Activated CD4-positive, alpha-beta T cell treated with anti-CD3 and anti-CD28 coated beads for 4 hours (primary cell): ENCODE measurements at regions not wholly inside any gene's neighbourhood (a gene's known extent, or its start where the extent isn't known, plus 50 kb on each side); places are given as distances from the start of the nearest gene placed in this dataset.

ENCODE experiments used
- DNase-seq, 2 donors: peaks; one replicate each; pipeline ENCODE4 v3.0.0-alpha.2; 2020

DNA sequence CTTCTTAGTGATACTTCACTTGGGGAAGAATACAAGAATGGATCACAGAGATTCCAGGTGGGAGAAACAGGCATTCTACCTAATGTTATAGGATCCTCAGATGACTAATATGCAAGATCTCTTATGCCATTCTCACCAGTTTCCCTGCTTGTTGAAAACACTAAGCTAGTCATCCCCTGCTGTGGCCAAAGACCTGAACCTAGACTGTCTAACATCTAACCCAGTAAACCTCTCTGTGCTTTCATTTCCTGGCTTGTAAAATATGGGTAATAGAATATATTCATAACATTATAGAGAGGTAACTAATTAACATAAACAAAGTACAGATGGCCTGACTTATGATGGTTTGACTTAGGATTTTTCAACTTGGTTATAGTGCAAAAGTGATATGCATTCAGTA lies 776.3 kb downstream of the TUSC7 start:
- no peak for DNase-seq

DNA sequence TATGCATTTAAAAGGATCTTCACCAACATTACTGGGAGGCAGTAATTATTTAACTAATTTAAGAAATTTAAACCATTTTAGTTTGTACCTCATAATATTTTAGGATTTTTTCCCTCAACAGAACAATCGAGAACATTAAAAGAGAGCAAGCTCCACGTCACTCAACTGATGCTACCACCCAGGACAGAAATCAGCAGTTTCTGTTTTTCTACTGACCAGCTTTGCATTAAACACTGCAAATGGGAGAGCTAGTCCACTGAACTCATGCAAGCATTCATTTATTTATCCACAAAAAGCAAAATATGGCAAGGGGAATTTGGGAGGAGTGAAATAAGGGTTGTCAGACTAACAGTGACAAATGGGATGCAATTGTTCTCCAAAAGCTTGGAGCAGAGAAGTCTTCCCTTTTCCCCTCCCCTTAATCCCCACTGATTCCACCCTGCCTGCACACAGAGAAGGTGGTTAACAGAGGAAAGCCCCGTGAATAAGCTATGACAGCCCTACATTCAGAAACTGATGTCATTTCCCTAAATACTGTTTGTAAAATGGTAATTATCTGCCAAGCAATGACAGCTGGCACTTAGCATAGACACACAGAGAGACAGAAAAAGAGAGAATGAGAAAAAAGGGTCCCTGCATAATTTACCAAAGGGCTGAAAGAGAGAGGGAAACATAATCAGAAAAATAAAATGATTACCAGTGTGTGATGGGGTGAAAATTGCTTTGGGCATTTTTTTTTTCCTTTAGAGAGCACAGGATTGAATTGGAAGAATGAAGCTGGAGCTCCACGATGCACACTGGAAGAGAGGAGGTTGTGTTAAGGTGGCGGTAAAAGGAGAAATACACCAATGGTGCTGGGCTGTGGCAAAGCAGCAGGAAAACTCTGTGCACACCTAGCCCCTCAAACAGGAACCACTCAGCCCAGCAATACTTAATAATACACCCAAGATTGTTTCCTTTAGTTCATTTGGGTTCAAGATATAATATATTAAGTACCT lies 777.4 kb downstream of the TUSC7 start:
- no peak for DNase-seq

DNA sequence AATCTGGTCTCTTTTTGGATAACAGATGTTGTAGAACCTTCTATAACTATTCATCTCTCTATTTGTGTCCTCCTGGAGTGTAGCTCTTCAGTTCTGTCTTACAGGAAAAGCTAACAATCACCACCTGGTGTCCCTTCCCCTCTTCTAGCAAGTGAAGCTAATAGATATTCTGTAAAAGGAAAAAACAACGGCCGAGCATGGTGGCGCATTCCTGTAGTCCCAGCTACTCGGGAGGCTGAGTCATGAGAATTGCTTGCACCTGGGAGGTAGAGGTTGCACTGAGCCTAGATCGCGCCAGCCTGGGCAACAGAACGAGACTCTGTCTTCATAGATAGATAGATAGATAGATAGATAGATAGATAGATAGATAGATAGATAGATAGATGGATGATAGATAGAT lies 779.4 kb downstream of the TUSC7 start:
- DNase-seq, result no peak

DNA sequence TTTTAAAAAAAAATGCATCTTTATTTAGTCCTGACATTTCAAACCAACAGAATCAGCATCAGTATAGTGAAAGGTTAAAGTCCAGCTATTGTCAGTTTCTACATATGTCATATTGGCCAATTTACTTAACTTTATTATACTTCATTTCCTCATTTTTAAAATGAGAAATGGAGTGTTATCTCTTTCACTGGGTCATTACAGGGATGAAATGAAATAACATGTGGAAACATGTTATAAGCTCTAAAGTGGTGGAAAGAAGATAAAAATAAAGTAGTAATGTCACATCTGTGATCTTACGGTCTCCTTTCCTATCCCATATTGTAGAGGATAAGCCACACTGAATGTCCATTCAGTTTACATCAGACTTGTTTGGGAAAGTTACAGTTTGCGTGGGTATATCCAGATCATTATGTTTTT lies 780.1 kb downstream of the TUSC7 start:
- no peak for DNase-seq

DNA sequence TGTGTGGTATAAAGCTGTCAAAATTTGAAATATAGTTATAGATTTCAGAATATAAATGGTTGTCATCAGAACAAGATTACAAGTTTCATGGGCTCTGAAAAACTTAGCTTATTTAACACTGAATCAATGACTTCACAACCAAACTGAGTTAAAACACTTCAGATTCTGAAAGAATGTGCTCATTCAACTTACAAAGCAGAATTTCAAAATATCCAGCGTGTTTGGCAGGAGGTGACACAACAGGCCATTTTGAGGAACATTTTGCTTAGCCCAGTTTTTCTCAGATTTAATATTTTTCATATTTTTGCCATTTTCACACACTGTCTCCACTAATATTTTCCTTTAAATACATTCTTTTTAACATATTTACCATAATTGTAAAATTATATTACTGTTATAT lies 781.1 kb downstream of the TUSC7 start:
- DNase-seq, result no peak

DNA sequence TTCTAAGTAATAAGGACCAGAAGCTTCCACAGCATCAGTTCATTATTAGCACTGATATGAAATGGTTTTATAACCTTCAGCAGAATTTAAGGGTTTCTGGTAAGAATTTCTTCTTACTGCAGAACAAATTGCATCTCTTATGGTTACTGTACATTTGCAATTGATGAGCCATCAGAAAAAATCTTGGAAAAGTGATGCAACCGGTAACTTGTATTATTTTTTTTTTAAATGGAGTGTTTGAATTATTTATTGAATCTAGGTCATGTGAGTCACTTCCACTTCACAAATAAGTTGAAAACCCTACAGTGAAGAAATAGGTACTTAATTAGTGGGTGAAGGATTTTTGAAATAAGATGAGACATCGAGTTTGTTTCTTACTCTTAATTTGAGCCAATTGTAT lies 786.0 kb downstream of the TUSC7 start:
- no peak for DNase-seq

DNA sequence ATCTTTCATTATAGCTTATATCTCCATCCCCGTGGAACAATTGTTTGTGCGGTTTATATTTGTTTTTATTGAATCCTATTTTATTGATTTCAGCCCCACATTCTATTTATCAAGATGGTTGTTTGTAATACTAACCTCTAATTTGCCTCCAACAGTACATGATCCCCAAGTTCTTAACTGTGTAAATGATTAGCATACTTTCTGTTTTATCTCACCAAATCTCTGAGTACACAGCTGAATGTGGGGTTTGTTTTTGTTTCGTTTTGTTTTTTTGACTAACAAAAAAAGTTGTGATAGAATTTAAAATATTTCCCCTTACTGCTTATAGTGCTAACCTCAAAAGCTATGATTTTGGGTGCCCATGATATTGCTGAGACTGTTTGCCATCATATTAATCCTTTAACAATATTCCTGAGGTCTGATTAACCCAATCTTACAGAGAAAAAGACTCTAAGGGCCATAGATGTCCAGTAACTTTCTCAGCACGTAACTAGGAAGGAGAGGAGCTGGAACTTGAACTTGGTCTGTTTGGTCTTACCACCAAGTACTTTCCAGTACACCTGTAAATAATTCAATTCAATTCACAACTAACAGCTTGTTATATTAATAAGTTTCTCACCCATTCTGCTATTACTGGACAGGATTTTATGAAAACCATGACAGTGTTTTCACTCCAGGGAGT lies 789.8 kb downstream of the TUSC7 start:
- no peak for DNase-seq

DNA sequence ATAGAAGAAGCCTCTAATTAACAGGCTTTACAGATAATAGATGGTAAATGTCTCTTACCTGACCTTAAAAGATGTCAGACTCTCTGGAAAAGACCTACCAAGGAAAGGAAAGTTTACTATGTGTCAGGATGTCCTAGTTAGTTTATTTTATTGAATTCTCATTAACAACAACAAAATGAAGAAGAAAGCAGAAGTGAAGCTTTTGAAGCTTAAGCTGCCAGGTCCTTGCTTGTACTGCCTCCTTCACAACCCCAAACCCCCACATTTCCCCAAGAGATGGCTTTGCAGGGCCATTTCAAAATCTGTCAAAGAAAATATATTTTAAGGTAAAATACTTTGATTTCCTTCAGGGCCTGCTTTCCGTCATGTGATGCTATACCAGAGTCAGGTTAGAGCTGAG lies 798.4 kb downstream of the TUSC7 start:
- DNase-seq, result no peak

DNA sequence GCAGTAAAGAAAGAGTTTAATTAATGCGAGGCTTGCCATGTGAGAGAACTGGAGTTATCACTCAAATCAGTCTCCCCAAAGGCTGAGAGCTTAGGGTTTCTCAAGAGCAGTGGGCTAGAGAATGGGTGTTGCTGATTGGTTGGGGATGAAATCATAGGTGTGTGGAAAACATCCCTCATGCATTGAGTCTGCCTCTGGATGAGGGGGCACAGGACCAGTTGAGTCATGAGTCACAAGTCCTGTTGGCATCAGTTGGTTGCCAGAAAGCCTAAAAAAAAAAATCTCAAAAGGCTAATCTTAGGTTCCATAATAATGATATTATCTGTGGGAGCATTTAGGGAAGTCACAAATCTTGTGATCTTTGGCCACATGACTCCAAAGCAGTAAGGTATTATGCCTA lies 800.3 kb downstream of the TUSC7 start:
- no peak for DNase-seq

DNA sequence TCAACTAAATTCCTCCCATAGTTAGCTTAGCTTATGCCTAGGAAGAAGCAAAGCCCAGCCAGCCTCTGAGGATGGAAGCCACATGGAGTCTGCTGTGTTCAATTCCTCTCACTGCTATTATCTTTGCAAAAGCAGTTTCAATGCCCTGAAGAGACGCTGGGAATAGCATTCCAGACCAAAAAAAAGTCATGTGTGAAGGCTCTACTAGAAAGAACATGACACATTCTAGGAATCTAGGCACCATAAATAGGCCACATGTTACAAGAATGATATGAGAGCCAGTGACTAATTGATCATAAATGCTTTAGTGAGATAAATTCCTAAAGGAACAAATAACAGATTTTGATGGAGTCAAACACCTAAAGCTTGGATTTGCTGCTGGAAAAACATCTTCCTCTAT lies 800.8 kb downstream of the TUSC7 start:
- no peak for DNase-seq

DNA sequence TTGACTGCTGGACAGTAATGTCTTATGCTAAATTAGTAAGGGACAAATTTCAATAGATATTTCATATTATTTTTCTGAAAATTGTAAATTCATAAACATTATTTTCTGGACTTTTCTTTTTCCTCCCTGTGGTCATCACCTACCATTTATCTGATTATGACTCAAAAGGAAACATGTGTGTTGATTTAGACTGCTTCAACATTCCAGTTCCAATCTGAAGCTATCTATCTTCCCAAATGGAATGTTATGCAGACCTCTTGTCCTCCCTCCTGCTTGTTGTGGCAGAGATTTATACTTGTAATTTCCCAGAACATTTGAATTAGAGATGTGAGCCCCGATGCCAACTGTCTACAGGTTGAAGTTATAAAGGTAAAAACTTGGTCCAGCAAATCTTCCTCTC lies 803.4 kb downstream of the TUSC7 start:
- no peak for DNase-seq

DNA sequence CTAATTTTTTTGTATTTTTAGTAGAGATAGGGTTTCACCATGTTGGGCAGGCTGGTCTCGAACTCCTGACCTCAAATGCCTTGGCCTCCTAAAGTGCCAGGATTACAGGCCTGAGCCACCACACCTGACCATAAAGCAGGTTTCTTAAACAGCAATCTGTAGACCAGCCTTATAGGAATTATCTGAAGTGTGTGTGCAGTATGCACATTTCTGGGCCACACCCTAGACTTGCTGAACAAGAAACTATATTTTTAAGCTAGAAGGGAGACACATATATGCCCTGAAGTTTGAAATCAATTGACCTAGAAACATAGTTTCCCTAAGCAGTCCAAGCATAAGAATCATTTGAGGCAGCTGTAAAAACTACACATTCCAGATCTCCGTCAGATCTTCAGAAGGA lies 805.7 kb downstream of the TUSC7 start:
- no peak for DNase-seq

DNA sequence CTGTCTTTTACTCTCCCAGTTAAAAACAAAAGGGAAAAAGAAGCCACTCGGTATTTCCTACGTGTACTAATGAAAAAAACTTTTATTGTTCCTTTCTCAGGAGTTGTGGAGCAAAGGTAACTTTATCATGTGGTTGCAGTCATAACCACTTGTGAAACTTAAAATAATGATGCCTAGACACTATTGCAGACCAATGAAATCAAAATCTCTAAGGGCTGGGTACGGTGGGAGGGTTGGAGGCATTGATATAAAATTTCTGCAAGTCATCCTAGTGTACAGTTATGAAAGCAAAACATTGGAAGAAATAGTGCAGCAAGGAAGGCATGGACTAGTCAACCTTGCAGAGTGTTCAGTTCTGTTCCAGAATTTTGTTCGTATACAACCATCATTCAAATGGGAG lies 808.8 kb downstream of the TUSC7 start:
- no peak for DNase-seq

DNA sequence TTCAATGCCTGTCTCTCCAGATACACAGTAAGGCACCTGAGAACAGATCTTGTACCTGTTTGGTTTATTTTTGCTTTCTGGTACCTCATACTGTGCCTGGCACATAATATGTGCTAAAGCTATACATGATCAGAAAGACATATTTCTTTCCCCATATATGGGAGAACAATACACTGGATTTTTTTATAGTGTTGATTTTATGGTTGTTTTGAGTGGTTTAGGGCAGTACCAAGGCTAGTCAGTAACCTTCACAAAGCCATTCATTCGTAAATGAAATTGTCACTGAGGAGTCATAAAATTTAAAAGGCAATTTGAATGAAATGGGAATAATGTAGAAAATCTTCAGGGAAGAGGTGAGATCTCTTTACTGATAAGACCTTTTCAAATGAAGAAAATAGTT lies 810.2 kb downstream of the TUSC7 start:
- no peak for DNase-seq

DNA sequence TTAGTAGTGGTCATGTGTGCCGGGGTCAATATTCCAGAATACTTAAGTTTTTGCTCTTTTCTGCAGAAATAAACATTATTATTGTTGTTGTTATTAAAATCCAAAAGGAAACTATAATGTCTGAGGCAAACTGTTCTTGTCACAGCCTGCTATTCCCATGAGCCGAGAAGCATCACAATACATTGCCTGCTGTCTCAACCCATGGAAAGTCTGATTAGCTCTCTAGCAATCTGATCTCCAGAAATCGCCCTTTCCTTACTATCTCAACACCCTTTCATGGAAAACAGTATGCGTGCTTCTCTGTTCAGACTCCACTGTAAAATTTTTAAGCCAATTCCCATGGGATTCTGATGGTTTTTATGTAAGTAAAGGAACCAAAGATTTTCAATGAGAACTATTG lies 811.0 kb downstream of the TUSC7 start:
- no peak for DNase-seq

DNA sequence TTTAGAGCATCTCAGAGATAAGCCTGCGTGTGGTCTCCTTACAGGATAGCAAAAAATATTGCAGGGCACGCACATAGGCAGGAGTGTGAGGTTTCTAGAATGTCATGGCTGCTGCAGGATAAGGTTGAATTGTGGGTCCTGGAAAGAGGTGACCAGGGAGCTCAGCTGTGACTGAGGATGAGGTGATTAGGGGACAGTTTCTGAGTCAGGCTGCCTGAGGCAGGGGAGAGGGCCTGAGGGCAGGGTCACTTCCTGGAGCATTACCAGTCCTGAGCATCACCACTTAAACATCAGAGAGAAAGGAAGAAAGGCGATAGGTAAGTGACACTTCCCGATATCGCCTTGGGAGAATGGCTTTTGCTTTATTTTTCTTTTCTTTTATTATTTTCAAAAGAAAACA lies 813.8 kb downstream of the TUSC7 start:
- no peak for DNase-seq

DNA sequence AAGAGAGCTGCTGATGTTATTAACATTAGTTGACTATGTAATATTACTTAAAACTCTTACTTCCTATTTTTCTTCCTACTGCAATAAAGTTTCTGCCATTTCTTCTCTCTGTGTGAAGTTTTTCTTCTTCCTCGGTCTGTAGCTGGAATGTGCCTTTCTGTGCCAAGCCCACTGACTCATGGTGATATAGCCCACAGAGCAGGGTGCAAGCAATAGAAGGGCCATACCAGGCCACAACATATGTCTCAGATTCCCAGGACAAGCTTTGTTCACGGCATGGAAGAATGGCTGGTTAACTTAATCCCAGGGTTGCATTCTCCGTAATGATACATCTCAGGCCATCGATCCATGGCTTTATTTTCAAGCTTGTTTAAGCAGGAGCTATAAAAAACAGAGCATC lies 815.3 kb downstream of the TUSC7 start:
- DNase-seq, result no peak

DNA sequence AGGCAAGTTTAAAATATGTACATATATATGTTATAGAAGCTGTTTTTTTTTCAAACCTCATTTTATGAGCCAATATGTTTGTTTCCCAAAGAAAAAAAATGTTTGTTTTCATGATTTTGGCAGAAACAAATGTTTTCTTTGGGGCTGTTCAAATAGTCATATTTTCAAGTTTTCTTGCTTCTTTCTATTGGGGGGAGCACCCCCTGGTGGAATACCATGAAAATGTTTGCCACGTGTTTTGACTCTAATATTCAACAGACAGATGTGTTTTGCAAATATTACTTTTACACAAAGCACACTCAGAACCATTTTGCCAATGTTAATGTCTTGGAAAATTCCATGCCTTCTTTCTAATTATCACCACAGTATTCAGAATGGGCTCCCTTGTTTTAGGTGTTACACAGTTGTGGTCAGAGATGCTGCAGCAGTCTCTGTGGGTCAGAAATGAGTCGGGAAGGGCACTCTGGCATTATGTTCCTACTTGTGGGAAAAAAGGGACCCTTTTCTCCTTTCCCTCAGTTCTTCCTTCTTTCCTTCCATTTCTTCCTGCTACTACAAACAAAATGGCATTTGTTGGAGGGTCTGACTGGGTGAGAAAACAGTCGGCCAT lies 817.0 kb downstream of the TUSC7 start:
- no peak for DNase-seq

DNA sequence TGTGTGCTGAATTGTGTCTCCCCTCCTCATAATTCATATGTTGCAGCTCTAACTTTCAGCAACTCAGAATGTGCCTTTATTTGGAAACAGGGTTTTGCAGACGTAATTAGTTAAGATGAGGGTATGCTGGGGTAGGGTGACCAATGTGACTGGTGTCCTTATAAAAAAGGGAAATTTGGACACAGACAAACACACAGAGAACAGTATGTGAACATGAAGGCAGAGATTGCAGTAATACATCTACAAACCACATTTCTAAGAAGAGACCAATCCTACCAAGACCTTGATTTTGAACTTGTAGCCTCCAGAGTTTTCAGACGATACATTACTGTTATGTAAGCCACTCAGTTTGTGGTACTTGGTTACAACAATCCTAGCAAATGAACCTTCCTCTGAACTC lies 817.8 kb downstream of the TUSC7 start:
- no peak for DNase-seq

DNA sequence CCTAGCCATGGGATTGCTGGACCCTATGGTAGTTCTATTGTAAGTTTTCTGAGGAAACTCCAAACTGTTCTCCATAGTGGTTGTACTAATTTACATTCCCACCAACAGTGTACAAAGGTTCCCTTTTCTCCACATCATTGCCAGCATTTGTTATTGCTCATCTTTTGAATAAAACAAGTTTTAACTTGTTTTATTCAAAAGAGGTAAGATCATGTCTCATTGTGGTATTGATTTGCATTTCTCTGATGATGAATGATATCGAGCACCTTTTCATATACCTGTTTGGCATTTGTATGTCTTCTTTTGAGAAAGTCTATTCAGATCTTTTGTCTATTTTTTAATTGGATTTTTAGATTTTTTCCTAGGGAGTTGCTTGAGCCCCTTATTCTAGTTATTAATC lies 819.1 kb downstream of the TUSC7 start:
- no peak for DNase-seq

DNA sequence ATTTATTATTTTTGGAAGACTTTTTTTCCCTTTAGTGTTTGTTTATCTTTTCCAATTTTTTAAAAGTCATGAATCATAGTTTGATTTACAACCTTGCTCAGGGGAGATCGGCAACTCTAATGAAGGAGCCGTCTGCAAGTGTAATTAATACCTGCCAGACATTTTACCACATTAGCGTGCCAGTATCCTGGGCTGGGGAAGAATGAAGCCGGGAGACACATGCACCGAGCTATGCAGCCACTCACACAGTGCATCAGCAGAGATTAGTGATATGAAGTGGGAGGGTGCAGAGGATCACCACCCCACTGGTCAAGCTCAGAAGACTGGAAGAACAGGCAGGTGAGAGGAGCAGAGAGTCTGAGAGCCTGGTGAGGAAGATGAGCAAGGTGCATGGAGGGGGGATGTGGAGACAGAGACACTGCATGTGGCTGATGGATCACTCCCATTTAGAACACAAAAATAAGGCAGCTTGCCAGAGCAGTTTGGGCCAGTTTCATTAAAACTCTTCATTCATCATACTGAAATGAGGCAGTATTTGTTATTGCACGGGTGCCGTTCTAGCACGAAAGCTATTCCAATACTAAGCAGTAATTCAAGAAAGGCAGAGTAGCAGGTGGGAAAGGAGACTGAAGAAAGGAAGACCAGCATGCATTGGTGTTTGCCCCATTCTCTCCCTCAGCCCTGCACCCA lies 821.6 kb downstream of the TUSC7 start:
- no peak for DNase-seq

DNA sequence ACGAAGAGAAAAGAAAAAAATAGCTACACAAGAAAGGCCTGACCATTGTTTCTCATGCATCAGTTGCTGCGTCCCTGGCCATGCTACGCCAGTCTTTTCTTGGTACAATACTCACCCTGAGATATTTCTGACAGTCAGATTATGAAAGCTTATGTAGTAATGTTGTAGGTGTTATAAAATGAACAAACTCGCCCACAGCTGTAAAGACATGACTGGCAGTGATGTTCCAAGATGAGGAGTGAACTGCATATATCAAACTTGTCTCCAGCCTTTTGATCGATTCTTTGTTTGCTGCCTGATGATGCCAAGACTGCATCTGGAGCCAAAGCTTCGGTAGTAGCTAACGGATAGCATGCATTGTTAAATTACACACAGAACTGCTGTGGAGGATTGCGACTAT lies 822.7 kb downstream of the TUSC7 start:
- no peak for DNase-seq

DNA sequence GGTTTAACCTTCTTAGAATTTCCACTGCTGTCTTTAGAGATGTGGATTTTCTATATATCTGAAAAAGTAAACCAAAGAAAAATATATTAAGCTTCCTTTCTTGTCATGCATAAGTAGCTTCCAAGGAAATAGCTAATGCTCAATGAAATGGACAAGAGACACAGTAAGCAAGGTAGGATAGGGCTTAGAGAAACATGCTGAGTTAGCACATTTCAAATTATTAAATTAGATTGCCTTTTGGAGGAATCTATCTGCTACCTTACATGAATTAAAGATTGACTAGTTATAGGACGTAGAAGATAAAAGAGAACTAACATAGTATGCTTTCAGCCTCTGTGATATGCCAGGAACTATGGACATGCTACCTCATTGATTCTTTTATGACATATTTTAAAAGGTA lies 824.6 kb downstream of the TUSC7 start:
- DNase-seq, result no peak
